ENCODE measurements at regions not wholly inside any gene's neighbourhood (a gene's known extent, or its start where the extent isn't known, plus 50 kb on each side); places are given as distances from the start of the nearest gene placed in this dataset.

DNA sequence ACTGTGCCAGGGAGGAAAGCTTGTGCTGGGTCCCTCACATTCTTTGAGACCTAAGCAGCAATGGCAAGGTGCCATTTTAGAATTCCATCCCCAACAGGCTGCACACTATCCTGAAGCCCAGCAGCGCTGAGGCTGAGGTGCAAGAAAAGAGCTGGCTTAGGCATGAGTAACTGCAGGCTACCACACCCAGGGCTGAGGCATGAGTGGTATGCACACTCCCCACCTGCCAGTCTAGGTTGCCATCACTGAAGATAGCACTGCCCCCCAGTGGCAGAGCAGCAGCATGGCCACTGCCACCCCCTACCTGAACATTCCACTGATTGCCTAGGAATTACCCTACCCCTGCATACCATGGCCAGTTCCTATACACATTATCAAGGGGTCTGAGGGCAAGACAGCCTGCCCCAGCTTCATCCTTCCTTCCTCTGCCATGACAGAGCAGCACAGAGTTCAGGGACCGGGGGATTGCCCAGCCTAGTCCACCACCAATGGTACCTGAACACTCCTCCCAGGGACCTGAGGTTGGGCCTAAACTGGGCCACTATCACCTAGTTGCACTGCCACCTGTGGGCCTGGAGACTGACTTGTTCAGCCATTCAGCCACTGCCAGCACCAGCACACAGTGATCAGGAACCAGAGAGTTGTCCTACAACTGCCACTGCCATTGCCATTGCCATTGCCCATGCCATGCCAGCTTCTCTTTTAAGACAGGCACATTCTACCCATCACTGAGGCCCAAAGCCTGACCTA, 129.8 kb downstream of the SATB1 start:
- Histone ChIP-seq H3K4me3 (no peak overlapping the region), H3K27ac (ENCODE audit: low read depth) (0 out of 2 replicates have a peak overlapping the region, but pooled peaks have one; percentile 40), H2AFZ (0 out of 2 replicates have a peak overlapping the region, but pooled peaks have one; percentile 8), H3K4me1 (ENCODE audit: insufficient read depth) (peaks cover 5% of the 10 kb centered on the region; the same call in 1 of the 2 replicates), H3K9me2 (ENCODE audit: insufficient read depth) (no peaks in the 10 kb centered on the region), H4K20me1 (replicated peaks; ENCODE audit: insufficient read depth) (no peaks in the 10 kb centered on the region), H3F3A (replicated peaks; ENCODE audit: low read depth) (no peaks in the 10 kb centered on the region), H3K79me2 (replicated peaks; ENCODE audit: insufficient read depth) (no peaks in the 10 kb centered on the region), H3K27me3 (ENCODE audit: insufficient read depth) (no peaks in the 10 kb centered on the region), H3K36me3 (ENCODE audit: insufficient read depth) (no peaks in the 10 kb centered on the region), H3K4me2 (no peak overlapping the region)
- peaks cover 17% of the 10 kb centered on the region; the same call in 2 of the 3 replicates for H3K9me3 Mint-ChIP-seq
- H3K27ac Mint-ChIP-seq: no peak overlapping the region
- TF ChIP-seq CREB1 (CRISPR knock-in tag; IDR thresholded peaks at IDR 0.05; ENCODE audit: low read depth): no peak
- TF ChIP-seq, protein P1, sequence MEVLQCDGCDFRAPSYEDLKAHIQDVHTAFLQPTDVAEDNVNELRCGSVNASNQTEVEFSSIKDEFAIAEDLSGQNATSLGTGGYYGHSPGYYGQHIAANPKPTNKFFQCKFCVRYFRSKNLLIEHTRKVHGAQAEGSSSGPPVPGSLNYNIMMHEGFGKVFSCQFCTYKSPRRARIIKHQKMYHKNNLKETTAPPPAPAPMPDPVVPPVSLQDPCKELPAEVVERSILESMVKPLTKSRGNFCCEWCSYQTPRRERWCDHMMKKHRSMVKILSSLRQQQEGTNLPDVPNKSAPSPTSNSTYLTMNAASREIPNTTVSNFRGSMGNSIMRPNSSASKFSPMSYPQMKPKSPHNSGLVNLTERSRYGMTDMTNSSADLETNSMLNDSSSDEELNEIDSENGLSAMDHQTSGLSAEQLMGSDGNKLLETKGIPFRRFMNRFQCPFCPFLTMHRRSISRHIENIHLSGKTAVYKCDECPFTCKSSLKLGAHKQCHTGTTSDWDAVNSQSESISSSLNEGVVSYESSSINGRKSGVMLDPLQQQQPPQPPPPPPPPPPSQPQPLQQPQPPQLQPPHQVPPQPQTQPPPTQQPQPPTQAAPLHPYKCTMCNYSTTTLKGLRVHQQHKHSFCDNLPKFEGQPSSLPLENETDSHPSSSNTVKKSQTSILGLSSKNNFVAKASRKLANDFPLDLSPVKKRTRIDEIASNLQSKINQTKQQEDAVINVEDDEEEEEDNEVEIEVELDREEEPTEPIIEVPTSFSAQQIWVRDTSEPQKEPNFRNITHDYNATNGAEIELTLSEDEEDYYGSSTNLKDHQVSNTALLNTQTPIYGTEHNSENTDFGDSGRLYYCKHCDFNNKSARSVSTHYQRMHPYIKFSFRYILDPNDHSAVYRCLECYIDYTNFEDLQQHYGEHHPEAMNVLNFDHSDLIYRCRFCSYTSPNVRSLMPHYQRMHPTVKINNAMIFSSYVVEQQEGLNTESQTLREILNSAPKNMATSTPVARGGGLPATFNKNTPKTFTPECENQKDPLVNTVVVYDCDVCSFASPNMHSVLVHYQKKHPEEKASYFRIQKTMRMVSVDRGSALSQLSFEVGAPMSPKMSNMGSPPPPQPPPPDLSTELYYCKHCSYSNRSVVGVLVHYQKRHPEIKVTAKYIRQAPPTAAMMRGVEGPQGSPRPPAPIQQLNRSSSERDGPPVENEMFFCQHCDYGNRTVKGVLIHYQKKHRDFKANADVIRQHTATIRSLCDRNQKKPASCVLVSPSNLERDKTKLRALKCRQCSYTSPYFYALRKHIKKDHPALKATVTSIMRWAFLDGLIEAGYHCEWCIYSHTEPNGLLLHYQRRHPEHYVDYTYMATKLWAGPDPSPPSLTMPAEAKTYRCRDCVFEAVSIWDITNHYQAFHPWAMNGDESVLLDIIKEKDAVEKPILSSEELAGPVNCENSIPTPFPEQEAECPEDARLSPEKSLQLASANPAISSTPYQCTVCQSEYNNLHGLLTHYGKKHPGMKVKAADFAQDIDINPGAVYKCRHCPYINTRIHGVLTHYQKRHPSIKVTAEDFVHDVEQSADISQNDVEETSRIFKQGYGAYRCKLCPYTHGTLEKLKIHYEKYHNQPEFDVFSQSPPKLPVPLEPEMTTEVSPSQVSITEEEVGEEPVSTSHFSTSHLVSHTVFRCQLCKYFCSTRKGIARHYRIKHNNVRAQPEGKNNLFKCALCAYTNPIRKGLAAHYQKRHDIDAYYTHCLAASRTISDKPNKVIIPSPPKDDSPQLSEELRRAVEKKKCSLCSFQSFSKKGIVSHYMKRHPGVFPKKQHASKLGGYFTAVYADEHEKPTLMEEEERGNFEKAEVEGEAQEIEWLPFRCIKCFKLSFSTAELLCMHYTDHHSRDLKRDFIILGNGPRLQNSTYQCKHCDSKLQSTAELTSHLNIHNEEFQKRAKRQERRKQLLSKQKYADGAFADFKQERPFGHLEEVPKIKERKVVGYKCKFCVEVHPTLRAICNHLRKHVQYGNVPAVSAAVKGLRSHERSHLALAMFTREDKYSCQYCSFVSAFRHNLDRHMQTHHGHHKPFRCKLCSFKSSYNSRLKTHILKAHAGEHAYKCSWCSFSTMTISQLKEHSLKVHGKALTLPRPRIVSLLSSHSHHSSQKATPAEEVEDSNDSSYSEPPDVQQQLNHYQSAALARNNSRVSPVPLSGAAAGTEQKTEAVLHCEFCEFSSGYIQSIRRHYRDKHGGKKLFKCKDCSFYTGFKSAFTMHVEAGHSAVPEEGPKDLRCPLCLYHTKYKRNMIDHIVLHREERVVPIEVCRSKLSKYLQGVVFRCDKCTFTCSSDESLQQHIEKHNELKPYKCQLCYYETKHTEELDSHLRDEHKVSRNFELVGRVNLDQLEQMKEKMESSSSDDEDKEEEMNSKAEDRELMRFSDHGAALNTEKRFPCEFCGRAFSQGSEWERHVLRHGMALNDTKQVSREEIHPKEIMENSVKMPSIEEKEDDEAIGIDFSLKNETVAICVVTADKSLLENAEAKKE (CRISPR knock-in tag; IDR thresholded peaks at IDR 0.05): no peak
- TF ChIP-seq EZH2 (IDR thresholded peaks at IDR 0.05; ENCODE audit: low read depth, unreplicated experiment): no peak
- TF ChIP-seq POLR2AphosphoS5 (IDR thresholded peaks at IDR 0.05; ENCODE audit: low read depth): no peak
- TF ChIP-seq, protein P2, sequence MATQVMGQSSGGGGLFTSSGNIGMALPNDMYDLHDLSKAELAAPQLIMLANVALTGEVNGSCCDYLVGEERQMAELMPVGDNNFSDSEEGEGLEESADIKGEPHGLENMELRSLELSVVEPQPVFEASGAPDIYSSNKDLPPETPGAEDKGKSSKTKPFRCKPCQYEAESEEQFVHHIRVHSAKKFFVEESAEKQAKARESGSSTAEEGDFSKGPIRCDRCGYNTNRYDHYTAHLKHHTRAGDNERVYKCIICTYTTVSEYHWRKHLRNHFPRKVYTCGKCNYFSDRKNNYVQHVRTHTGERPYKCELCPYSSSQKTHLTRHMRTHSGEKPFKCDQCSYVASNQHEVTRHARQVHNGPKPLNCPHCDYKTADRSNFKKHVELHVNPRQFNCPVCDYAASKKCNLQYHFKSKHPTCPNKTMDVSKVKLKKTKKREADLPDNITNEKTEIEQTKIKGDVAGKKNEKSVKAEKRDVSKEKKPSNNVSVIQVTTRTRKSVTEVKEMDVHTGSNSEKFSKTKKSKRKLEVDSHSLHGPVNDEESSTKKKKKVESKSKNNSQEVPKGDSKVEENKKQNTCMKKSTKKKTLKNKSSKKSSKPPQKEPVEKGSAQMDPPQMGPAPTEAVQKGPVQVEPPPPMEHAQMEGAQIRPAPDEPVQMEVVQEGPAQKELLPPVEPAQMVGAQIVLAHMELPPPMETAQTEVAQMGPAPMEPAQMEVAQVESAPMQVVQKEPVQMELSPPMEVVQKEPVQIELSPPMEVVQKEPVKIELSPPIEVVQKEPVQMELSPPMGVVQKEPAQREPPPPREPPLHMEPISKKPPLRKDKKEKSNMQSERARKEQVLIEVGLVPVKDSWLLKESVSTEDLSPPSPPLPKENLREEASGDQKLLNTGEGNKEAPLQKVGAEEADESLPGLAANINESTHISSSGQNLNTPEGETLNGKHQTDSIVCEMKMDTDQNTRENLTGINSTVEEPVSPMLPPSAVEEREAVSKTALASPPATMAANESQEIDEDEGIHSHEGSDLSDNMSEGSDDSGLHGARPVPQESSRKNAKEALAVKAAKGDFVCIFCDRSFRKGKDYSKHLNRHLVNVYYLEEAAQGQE (IDR thresholded peaks at IDR 0.05; ENCODE audit: unreplicated experiment): peak; percentile 15
- TF ChIP-seq EZH2phosphoT487 (IDR thresholded peaks at IDR 0.05; ENCODE audit: unreplicated experiment): no peak
- TF ChIP-seq JUNB (IDR thresholded peaks at IDR 0.05; ENCODE audit: unreplicated experiment): no peak
- no peak for TF ChIP-seq NANOG (IDR thresholded peaks at IDR 0.05; ENCODE audit: borderline replicate concordance)
- TF ChIP-seq, protein P3, sequence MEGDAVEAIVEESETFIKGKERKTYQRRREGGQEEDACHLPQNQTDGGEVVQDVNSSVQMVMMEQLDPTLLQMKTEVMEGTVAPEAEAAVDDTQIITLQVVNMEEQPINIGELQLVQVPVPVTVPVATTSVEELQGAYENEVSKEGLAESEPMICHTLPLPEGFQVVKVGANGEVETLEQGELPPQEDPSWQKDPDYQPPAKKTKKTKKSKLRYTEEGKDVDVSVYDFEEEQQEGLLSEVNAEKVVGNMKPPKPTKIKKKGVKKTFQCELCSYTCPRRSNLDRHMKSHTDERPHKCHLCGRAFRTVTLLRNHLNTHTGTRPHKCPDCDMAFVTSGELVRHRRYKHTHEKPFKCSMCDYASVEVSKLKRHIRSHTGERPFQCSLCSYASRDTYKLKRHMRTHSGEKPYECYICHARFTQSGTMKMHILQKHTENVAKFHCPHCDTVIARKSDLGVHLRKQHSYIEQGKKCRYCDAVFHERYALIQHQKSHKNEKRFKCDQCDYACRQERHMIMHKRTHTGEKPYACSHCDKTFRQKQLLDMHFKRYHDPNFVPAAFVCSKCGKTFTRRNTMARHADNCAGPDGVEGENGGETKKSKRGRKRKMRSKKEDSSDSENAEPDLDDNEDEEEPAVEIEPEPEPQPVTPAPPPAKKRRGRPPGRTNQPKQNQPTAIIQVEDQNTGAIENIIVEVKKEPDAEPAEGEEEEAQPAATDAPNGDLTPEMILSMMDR (conservative IDR thresholded peaks at IDR 0.05; ENCODE audit: low read depth in 2 of 2): peak; percentile 89 to 99
- TF ChIP-seq STAT1 (IDR thresholded peaks at IDR 0.05; ENCODE audit: unreplicated experiment): no peak
- 0 out of 2 replicates have a peak, but pooled peaks have one; percentile 11 for TF ChIP-seq ZNF114 (CRISPR knock-in tag; IDR thresholded peaks at IDR 0.05)
- TF ChIP-seq, protein P4, sequence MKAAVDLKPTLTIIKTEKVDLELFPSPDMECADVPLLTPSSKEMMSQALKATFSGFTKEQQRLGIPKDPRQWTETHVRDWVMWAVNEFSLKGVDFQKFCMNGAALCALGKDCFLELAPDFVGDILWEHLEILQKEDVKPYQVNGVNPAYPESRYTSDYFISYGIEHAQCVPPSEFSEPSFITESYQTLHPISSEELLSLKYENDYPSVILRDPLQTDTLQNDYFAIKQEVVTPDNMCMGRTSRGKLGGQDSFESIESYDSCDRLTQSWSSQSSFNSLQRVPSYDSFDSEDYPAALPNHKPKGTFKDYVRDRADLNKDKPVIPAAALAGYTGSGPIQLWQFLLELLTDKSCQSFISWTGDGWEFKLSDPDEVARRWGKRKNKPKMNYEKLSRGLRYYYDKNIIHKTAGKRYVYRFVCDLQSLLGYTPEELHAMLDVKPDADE (IDR thresholded peaks at IDR 0.05): no peak
- no peak for TF ChIP-seq ZNF331 (CRISPR knock-in tag; IDR thresholded peaks at IDR 0.05; ENCODE audit: low read depth)
- no peak overlapping the region for H3K4me3 Mint-ChIP-seq
- peaks cover 17% of the 10 kb centered on the region; the same call in 2 of the 3 replicates for H3K36me3 Mint-ChIP-seq (ENCODE audit: low read depth)
- H3K27me3 Mint-ChIP-seq (ENCODE audit: insufficient read depth, low read depth, poor library complexity): no peaks in the 10 kb centered on the region
- H3K4me1 Mint-ChIP-seq: 0 out of 3 replicates have a peak, but pooled peaks cover 4% of the 10 kb centered on the region
- ATAC-seq: peak; percentile 100
- peak; percentile 90 for DNase-seq (ENCODE audit: low spot score)
